Nephron (organoid): ENCODE measurements at regions not wholly inside any gene's neighbourhood (a gene's known extent, or its start where the extent isn't known, plus 50 kb on each side); places are given as distances from the start of the nearest gene placed in this dataset.

Experiments
- H3K27ac Mint-ChIP-seq, 3 experiments: 2 replicates each; pipeline ENCODE4 v1.8.0; 2020; ENCODE audit warnings: mixed read lengths in 3 of 3, mild to moderate bottlenecking in 2 of 3, moderate library complexity in 1 of 3
- H3K27me3 Mint-ChIP-seq: 2 replicates; pipeline ENCODE4 v1.8.0; 2021; ENCODE audit warnings: low read depth, mild to moderate bottlenecking, moderate library complexity, mixed read lengths
- H3K36me3 Mint-ChIP-seq: 2 replicates; pipeline ENCODE4 v1.8.0; 2020; ENCODE audit warnings: low read depth, mixed read lengths
- H3K4me1 Mint-ChIP-seq: 2 replicates; pipeline ENCODE4 v1.8.0; 2020; ENCODE audit warnings: mixed read lengths
- H3K4me3 Mint-ChIP-seq, 3 experiments: 2 replicates each; pipeline ENCODE4 v1.8.0; 2020; ENCODE audit warnings: mild to moderate bottlenecking in 3 of 3, mixed read lengths in 3 of 3, moderate library complexity in 2 of 3
- H3K9me3 Mint-ChIP-seq: 2 replicates; pipeline ENCODE4 v1.8.0; 2020; ENCODE audit warnings: mixed read lengths
- CTCF ChIP-seq, 3 experiments: fragments of 200-600 bp; sonication (generic); IDR thresholded peaks; one replicate each; pipeline ENCODE4 v1.5.0; 2021; ENCODE audit warnings: antibody characterized with exemption in 3 of 3; ENCODE audit not compliant: unreplicated experiment in 3 of 3

- Mint-ChIP-seq H3K4me1 (no peaks in the 10 kb centered on the region), H3K27ac (no peak overlapping the region), H3K27me3 (peaks cover 23% of the 10 kb centered on the region), H3K9me3 (peaks cover 7% of the 10 kb centered on the region), H3K4me3 (no peak overlapping the region), H3K36me3 (no peaks in the 10 kb centered on the region)
- TF ChIP-seq CTCF (IDR thresholded peaks at IDR 0.05; ENCODE audit: unreplicated experiment in 3 of 3), result no peak
Measured at GRCh38 chr7:106400923-106401322, 116.1 kb upstream of the NAMPT start.

- Mint-ChIP-seq H3K36me3 (no peaks in the 10 kb centered on the region), H3K27me3 (peaks cover 24% of the 10 kb centered on the region), H3K4me1 (no peaks in the 10 kb centered on the region), H3K4me3 (no peak overlapping the region), H3K9me3 (peaks cover 7% of the 10 kb centered on the region), H3K27ac (no peak overlapping the region)
- no peak for TF ChIP-seq CTCF (IDR thresholded peaks at IDR 0.05; ENCODE audit: unreplicated experiment in 3 of 3)
Measured at GRCh38 chr7:106398786-106399185, 114.0 kb upstream of the NAMPT start.

GRCh38 chr7:106397994-106398393 is 113.2 kb upstream of the NAMPT start:
- no peak for TF ChIP-seq CTCF (IDR thresholded peaks at IDR 0.05; ENCODE audit: unreplicated experiment in 3 of 3)
- Mint-ChIP-seq H3K4me3 (no peak overlapping the region), H3K9me3 (peaks cover 7% of the 10 kb centered on the region), H3K27me3 (peaks cover 22% of the 10 kb centered on the region), H3K27ac (no peak overlapping the region), H3K4me1 (no peaks in the 10 kb centered on the region), H3K36me3 (no peaks in the 10 kb centered on the region)

- Mint-ChIP-seq H3K4me1 (no peaks in the 10 kb centered on the region), H3K27ac (no peak overlapping the region), H3K9me3 (peaks cover 7% of the 10 kb centered on the region), H3K36me3 (no peaks in the 10 kb centered on the region), H3K27me3 (peaks cover 17% of the 10 kb centered on the region), H3K4me3 (no peak overlapping the region)
- no peak for TF ChIP-seq CTCF (IDR thresholded peaks at IDR 0.05; ENCODE audit: unreplicated experiment in 3 of 3)
Measured at GRCh38 chr7:106394526-106394925, 109.7 kb upstream of the NAMPT start.

GRCh38 chr7:106393564-106394251 is 108.9 kb upstream of the NAMPT start:
- H3K36me3 Mint-ChIP-seq, result no peaks in the 10 kb centered on the region
- no peak overlapping the region for H3K4me3 Mint-ChIP-seq
- H3K27me3 Mint-ChIP-seq, result peaks cover 14% of the 10 kb centered on the region
- no peaks in the 10 kb centered on the region for H3K4me1 Mint-ChIP-seq
- H3K27ac Mint-ChIP-seq, result no peak overlapping the region
- H3K9me3 Mint-ChIP-seq, result peaks cover 7% of the 10 kb centered on the region
- TF ChIP-seq CTCF (IDR thresholded peaks at IDR 0.05; ENCODE audit: unreplicated experiment in 3 of 3), result no peak

- Mint-ChIP-seq H3K9me3 (peaks cover 7% of the 10 kb centered on the region), H3K27me3 (peaks cover 7% of the 10 kb centered on the region), H3K27ac (no peak overlapping the region), H3K36me3 (no peaks in the 10 kb centered on the region), H3K4me3 (no peak overlapping the region), H3K4me1 (no peaks in the 10 kb centered on the region)
- no peak for TF ChIP-seq CTCF (IDR thresholded peaks at IDR 0.05; ENCODE audit: unreplicated experiment in 3 of 3)
Measured at GRCh38 chr7:106392590-106392989, 107.8 kb upstream of the NAMPT start.
